HG03135 (cell line): ENCODE measurements at regions not wholly inside any gene's neighbourhood (a gene's known extent, or its start where the extent isn't known, plus 50 kb on each side); places are given as distances from the start of the nearest gene placed in this dataset.
"Not testable (repeated sequence)": the region's sequence is repeated elsewhere in the genome, so short reads cannot be mapped to it uniquely, and the experiment has no call there.

ENCODE experiments used
- ATAC-seq: cut with Tn5 transposase; IDR thresholded peaks from one replicate; pipeline ENCODE4 v1.9.1; 2021; ENCODE audit warnings: mild to moderate bottlenecking, moderate library complexity; ENCODE audit not compliant: unreplicated experiment

GRCh38 chr21:15301014-15301413, 236.2 kb upstream of the NRIP1 start:
- ATAC-seq, result no peak

GRCh38 chr21:15301736-15302135, 236.9 kb upstream of the NRIP1 start:
- no peak for ATAC-seq

- ATAC-seq, result no peak
Measured at GRCh38 chr21:15306271-15306670, 241.5 kb upstream of the NRIP1 start.

- no peak for ATAC-seq
Measured at GRCh38 chr21:15308333-15308732, 243.5 kb upstream of the NRIP1 start.

GRCh38 chr21:15309022-15309590, 244.3 kb upstream of the NRIP1 start:
- no peak for ATAC-seq

GRCh38 chr21:15309721-15310120, 244.9 kb upstream of the NRIP1 start:
- ATAC-seq, result no peak

- no peak for ATAC-seq
Measured at GRCh38 chr21:15311510-15311909, 246.7 kb upstream of the NRIP1 start.

GRCh38 chr21:15317034-15317433, 252.2 kb upstream of the NRIP1 start:
- not testable (repeated sequence) for ATAC-seq

GRCh38 chr21:15319727-15320126, 254.9 kb upstream of the NRIP1 start:
- ATAC-seq, result no peak

GRCh38 chr21:15324542-15324941, 259.7 kb upstream of the NRIP1 start:
- no peak for ATAC-seq

- no peak for ATAC-seq
Measured at GRCh38 chr21:15326032-15326867, 261.4 kb upstream of the NRIP1 start.

GRCh38 chr21:15327637-15328265, 263.0 kb upstream of the NRIP1 start:
- no peak for ATAC-seq

- ATAC-seq, result no peak
Measured at GRCh38 chr21:15329191-15329590, 264.4 kb upstream of the NRIP1 start.

GRCh38 chr21:15330872-15331271, 266.1 kb upstream of the NRIP1 start:
- ATAC-seq, result no peak

- ATAC-seq, result no peak
Measured at GRCh38 chr21:15332572-15332971, 267.8 kb upstream of the NRIP1 start.

- ATAC-seq, result no peak
Measured at GRCh38 chr21:15333136-15333710, 268.4 kb upstream of the NRIP1 start.

GRCh38 chr21:15333951-15334350, 269.2 kb upstream of the NRIP1 start:
- ATAC-seq, result no peak

GRCh38 chr21:15343066-15343465, 278.3 kb upstream of the NRIP1 start:
- ATAC-seq, result no peak

- ATAC-seq, result no peak
Measured at GRCh38 chr21:15352009-15352408, 287.2 kb upstream of the NRIP1 start.

- no peak for ATAC-seq
Measured at GRCh38 chr21:15353546-15353945, 288.7 kb upstream of the NRIP1 start.

- ATAC-seq, result no peak
Measured at GRCh38 chr21:15354516-15354915, 289.7 kb upstream of the NRIP1 start.

- ATAC-seq, result no peak
Measured at GRCh38 chr21:15355066-15355465, 290.3 kb upstream of the NRIP1 start.
